Suprapubic skin (tissue), 4 donors: ENCODE measurements at regions not wholly inside any gene's neighbourhood (a gene's known extent, or its start where the extent isn't known, plus 50 kb on each side); places are given as distances from the start of the nearest gene placed in this dataset.

Experiments used
- DNase-seq, 2 donors: peaks; one replicate each; pipeline ENCODE4 v3.0.0-alpha.2; 2019; ENCODE audit warnings: low spot score in 2 of 2
- H3K27ac ChIP-seq: fragments of 200-600 bp; sonication (generic); one replicate; pipeline ENCODE4 v1.5.1; 2019
- H3K27me3 ChIP-seq: fragments of 200-600 bp; sonication (generic); one replicate; pipeline ENCODE4 v1.5.1; 2019
- H3K36me3 ChIP-seq: fragments of 200-600 bp; sonication (generic); one replicate; pipeline ENCODE4 v1.5.1; 2019
- H3K4me1 ChIP-seq: fragments of 200-600 bp; sonication (generic); one replicate; pipeline ENCODE4 v1.5.1; 2019
- H3K4me3 ChIP-seq: fragments of 200-600 bp; sonication (generic); one replicate; pipeline ENCODE4 v1.5.1; 2019; ENCODE audit warnings: mild to moderate bottlenecking
- H3K9me3 ChIP-seq: fragments of 200-600 bp; sonication (generic); one replicate; pipeline ENCODE4 v1.5.1; 2019
- EP300 ChIP-seq: sonication (generic); formaldehyde crosslinking; IDR thresholded peaks from one replicate; pipeline ENCODE4 v1.6.1; 2017; ENCODE audit warnings: antibody characterized with exemption
- POLR2A ChIP-seq, 2 donors: fragments of 450-650 bp; IDR thresholded peaks; one replicate each; pipeline ENCODE4 v1.6.1; 2017; ENCODE audit warnings: antibody characterized with exemption in 2 of 2, mild to moderate bottlenecking in 2 of 2, moderate library complexity in 2 of 2
- POLR2AphosphoS5 ChIP-seq, 3 donors: sonication (generic); formaldehyde crosslinking; IDR thresholded peaks; one replicate each; pipeline ENCODE4 v1.6.1; 2017; ENCODE audit warnings: antibody characterized with exemption in 3 of 3
- WGBS: methylation state at CpG from one replicate; pipeline ENCODE4 v1.1.5; 2018; 5-methylcytosine and 5-hydroxymethylcytosine counted together
- TF ChIP-seq, protein P1 (sequence below), 2 donors: fragments of 200-600 bp in 1 of 2; fragments of 450-650 bp in 1 of 2; sonication (generic) in 1 of 2; IDR thresholded peaks; one replicate each; pipeline ENCODE4 v1.5.1; 2016 to 2019; ENCODE audit warnings: antibody characterized with exemption in 2 of 2, mild to moderate bottlenecking in 1 of 2, moderate library complexity in 1 of 2

- no peaks in the 10 kb centered on the region for H3K36me3 ChIP-seq
- H3K27ac ChIP-seq = no peak overlapping the region
- TF ChIP-seq POLR2AphosphoS5 (IDR thresholded peaks at IDR 0.05) (no peak), POLR2A (IDR thresholded peaks at IDR 0.05) (no peak), EP300 (no peak)
- TF ChIP-seq, protein P1, sequence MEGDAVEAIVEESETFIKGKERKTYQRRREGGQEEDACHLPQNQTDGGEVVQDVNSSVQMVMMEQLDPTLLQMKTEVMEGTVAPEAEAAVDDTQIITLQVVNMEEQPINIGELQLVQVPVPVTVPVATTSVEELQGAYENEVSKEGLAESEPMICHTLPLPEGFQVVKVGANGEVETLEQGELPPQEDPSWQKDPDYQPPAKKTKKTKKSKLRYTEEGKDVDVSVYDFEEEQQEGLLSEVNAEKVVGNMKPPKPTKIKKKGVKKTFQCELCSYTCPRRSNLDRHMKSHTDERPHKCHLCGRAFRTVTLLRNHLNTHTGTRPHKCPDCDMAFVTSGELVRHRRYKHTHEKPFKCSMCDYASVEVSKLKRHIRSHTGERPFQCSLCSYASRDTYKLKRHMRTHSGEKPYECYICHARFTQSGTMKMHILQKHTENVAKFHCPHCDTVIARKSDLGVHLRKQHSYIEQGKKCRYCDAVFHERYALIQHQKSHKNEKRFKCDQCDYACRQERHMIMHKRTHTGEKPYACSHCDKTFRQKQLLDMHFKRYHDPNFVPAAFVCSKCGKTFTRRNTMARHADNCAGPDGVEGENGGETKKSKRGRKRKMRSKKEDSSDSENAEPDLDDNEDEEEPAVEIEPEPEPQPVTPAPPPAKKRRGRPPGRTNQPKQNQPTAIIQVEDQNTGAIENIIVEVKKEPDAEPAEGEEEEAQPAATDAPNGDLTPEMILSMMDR (IDR thresholded peaks at IDR 0.05) = no peak
- H3K9me3 ChIP-seq = no peaks in the 10 kb centered on the region
- H3K4me3 ChIP-seq = no peak overlapping the region
- H3K27me3 ChIP-seq = no peaks in the 10 kb centered on the region
- H3K4me1 ChIP-seq = peaks cover 5% of the 10 kb centered on the region
- DNase-seq = peak; percentile 46 to 61
- WGBS = 73% methylated on average over 8 of the region's 8 CpGs
Measured at GRCh38 chr2:128388499-128388941, 69.9 kb upstream of the HS6ST1 start.

- DNase-seq = peak; percentile 13 to 53
- Histone ChIP-seq H3K27ac (no peak overlapping the region), H3K4me3 (no peak overlapping the region), H3K4me1 (peaks cover 5% of the 10 kb centered on the region), H3K36me3 (no peaks in the 10 kb centered on the region), H3K27me3 (no peaks in the 10 kb centered on the region), H3K9me3 (no peaks in the 10 kb centered on the region)
- WGBS = 58% methylated on average over 7 of the region's 16 CpGs
- TF ChIP-seq POLR2AphosphoS5 (IDR thresholded peaks at IDR 0.05) = no peak
- no peak for TF ChIP-seq POLR2A (IDR thresholded peaks at IDR 0.05)
- no peak for TF ChIP-seq EP300
- TF ChIP-seq, protein P1 (IDR thresholded peaks at IDR 0.05) = no peak
Measured at GRCh38 chr2:128389388-128390086, 70.9 kb upstream of the HS6ST1 start.

DNA sequence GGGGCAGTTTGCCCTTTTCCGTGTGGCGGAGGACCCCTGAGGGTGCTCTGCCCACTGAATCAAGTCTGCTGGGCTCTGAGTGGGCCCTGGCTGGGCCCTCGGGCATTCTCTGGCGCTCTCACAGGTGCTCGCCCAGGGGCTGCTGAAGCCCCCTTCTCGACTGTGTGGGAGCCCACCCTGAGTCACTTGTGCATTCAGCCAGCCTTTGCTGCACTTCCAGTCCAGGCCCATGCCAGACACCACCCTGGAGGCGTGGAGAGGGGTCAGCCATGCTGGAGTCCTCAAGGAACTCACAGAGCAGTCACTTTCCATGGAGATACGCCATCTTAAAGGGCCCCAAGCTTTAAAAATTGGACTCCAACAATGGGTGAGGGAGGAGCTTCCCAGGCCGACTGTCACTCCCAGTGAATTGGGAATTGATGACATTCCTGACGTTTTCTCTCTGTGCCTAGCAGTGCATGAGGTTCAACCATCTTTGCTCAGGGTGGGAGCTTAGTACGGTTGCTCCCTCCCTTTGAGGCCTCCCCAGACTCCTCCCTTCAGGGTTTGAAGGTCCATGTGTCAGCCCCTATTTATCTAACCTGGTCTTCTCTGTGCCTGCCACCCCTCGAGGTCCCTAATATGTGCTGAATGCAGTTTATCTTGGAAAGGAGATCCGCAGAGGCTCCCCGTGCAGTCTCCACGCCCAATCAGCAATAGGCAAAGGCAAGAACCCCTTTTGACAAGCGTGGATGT lies 71.8 kb upstream of the HS6ST1 start:
- TF ChIP-seq EP300 (no peak), POLR2AphosphoS5 (IDR thresholded peaks at IDR 0.05) (no peak)
- WGBS = 73% methylated on average over 15 of the region's 16 CpGs
- Histone ChIP-seq H3K4me1 (peaks cover 5% of the 10 kb centered on the region), H3K9me3 (no peaks in the 10 kb centered on the region), H3K27ac (no peak overlapping the region), H3K4me3 (no peak overlapping the region), H3K27me3 (no peaks in the 10 kb centered on the region), H3K36me3 (no peaks in the 10 kb centered on the region)
- peak; percentile 44 to 71 for DNase-seq

DNA sequence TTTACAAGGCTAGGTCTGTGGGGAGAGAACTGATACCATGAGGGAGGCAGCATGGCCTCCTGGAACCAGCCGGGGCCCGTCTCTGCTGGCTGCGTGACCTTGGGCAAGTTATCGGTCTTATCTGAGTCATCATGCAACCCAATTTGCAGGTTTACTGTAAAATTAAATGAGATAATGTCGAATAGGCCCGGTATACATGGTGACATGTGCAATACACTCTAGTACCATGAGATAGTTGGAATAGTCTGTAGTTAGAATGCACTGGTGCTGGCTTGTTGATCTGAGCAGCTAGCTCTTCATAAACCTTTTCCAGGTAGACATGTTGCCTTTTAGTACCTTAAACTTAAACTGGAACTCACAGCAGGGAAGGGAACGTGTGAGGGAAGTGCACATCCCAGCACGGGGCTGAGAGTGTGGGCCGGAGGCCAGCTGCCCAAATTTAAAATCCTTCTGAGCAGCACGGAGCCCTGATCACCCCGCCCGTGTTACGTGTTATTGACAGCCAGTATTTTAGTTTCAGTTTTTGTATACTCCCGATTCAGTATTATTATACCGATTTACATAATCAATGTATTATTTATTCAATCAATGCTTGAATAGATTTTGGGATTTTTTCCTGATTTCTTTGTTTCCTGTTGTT lies 72.4 kb upstream of the HS6ST1 start:
- H3K27me3 ChIP-seq = no peaks in the 10 kb centered on the region
- H3K9me3 ChIP-seq = no peaks in the 10 kb centered on the region
- no peaks in the 10 kb centered on the region for H3K36me3 ChIP-seq
- TF ChIP-seq POLR2A (IDR thresholded peaks at IDR 0.05) (no peak), POLR2AphosphoS5 (IDR thresholded peaks at IDR 0.05) (no peak), EP300 (no peak)
- TF ChIP-seq, protein P1 (IDR thresholded peaks at IDR 0.05) = no peak
- peaks cover 11% of the 10 kb centered on the region for H3K4me1 ChIP-seq
- DNase-seq = peak; percentile 32 to 75
- peak overlapping the region; percentile 13 for H3K4me3 ChIP-seq
- peak overlapping the region; percentile 26 for H3K27ac ChIP-seq
- 51% methylated on average over 15 of the region's 15 CpGs for WGBS

DNA sequence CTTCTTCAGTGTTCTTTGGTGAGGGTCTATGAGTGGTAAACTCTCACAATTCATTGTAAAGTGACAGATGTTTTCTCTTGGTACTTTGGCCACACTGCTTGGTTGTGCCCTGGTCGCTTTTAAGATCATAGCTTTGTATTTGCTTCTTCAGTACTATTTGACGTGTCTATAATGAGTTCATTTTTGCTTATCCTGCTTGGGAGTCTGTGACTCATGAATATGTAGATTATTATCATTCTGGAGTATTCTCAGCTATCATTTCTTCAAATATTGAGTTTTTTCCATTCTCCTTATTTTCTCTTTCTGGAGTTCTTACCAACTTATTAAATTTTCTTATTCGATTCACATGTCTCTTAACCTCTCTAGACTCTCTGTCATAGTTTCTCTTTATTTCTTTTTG lies 73.0 kb upstream of the HS6ST1 start:
- Histone ChIP-seq H3K27ac (peak overlapping the region; percentile 26), H3K4me1 (peaks cover 17% of the 10 kb centered on the region), H3K9me3 (no peaks in the 10 kb centered on the region), H3K36me3 (no peaks in the 10 kb centered on the region), H3K27me3 (no peaks in the 10 kb centered on the region), H3K4me3 (peak overlapping the region; percentile 13)
- TF ChIP-seq POLR2A (IDR thresholded peaks at IDR 0.05) (no peak), EP300 (no peak), POLR2AphosphoS5 (IDR thresholded peaks at IDR 0.05) (no peak)
- TF ChIP-seq, protein P1 (IDR thresholded peaks at IDR 0.05) = no peak
- WGBS = 65% methylated on average over 3 of the region's 3 CpGs
- DNase-seq = no peak
